H9 (cell line): ENCODE measurements at regions not wholly inside any gene's neighbourhood (a gene's known extent, or its start where the extent isn't known, plus 50 kb on each side); places are given as distances from the start of the nearest gene placed in this dataset.

Experiments used
- DNase-seq: peaks from one replicate; pipeline ENCODE4 v3.0.0-alpha.2; 2017
- H2AFZ ChIP-seq: one replicate; pipeline ENCODE4 v1.6.1; 2013; ENCODE audit warnings: mild to moderate bottlenecking, low read length, control low read depth, moderate library complexity
- H2AK5ac ChIP-seq: 2 replicates; pipeline ENCODE4 v1.6.1; 2013; ENCODE audit warnings: low read length, control low read depth, mixed read lengths; ENCODE audit not compliant: insufficient read length
- H2BK120ac ChIP-seq: one replicate; pipeline ENCODE4 v1.6.1; 2013; ENCODE audit warnings: low read depth, mild to moderate bottlenecking, low read length, control low read depth, inconsistent platforms; ENCODE audit not compliant: poor library complexity, severe bottlenecking
- H2BK12ac ChIP-seq: 2 replicates; pipeline ENCODE4 v1.6.1; 2013; ENCODE audit warnings: low read length, control low read depth, mixed read lengths, low read depth; ENCODE audit not compliant: insufficient read length
- H2BK15ac ChIP-seq: 2 replicates; pipeline ENCODE4 v1.6.1; 2013; ENCODE audit warnings: low read depth, low read length, control low read depth
- H2BK20ac ChIP-seq: one replicate; pipeline ENCODE4 v1.6.1; 2013; ENCODE audit warnings: low read depth, mild to moderate bottlenecking, low read length, control low read depth, inconsistent platforms; ENCODE audit not compliant: poor library complexity, severe bottlenecking
- H2BK5ac ChIP-seq: 2 replicates; pipeline ENCODE4 v1.6.1; 2013; ENCODE audit warnings: low read length, control low read depth, mixed read lengths; ENCODE audit not compliant: insufficient read length
- H3K14ac ChIP-seq: 2 replicates; pipeline ENCODE4 v1.6.1; 2013; ENCODE audit warnings: low read length, control low read depth; ENCODE audit not compliant: insufficient read depth
- H3K18ac ChIP-seq: 2 replicates; pipeline ENCODE4 v1.6.1; 2013; ENCODE audit warnings: low read depth, mild to moderate bottlenecking, mixed read lengths, low read length, control low read depth; ENCODE audit not compliant: insufficient read length
- H3K23ac ChIP-seq: 2 replicates; pipeline ENCODE4 v1.6.1; 2013; ENCODE audit warnings: low read length, control low read depth, mixed read lengths, low read depth; ENCODE audit not compliant: insufficient read length
- H3K23me2 ChIP-seq: 2 replicates; pipeline ENCODE4 v1.6.1; 2013; ENCODE audit warnings: low read depth, mild to moderate bottlenecking, mixed read lengths, low read length, control low read depth; ENCODE audit not compliant: insufficient read length, poor library complexity, severe bottlenecking
- H3K27ac ChIP-seq: 2 replicates; pipeline ENCODE4 v1.5.1; 2013; ENCODE audit warnings: low read length, control low read depth, mixed read lengths, low read depth; ENCODE audit not compliant: insufficient read length
- H3K27me3 ChIP-seq: 2 replicates; pipeline ENCODE4 v1.6.1; 2013; ENCODE audit warnings: low read length, control low read depth, inconsistent platforms; ENCODE audit not compliant: insufficient read depth
- H3K4ac ChIP-seq: 2 replicates; pipeline ENCODE4 v1.6.1; 2013; ENCODE audit warnings: low read depth, mild to moderate bottlenecking, control low read depth, inconsistent platforms, low read length, moderate library complexity
- H3K4me1 ChIP-seq: 2 replicates; pipeline ENCODE4 v1.6.1; 2013; ENCODE audit warnings: low read length, control low read depth, inconsistent platforms; ENCODE audit not compliant: insufficient read depth
- H3K4me2 ChIP-seq: 2 replicates; pipeline ENCODE4 v1.6.1; 2013; ENCODE audit warnings: low read length, control low read depth, mixed read lengths; ENCODE audit not compliant: insufficient read length, insufficient read depth
- H3K56ac ChIP-seq: 2 replicates; pipeline ENCODE4 v1.6.1; 2013; ENCODE audit warnings: low read depth, mild to moderate bottlenecking, mixed read lengths, low read length, control low read depth; ENCODE audit not compliant: insufficient read length
- H3K79me1 ChIP-seq: 2 replicates; pipeline ENCODE4 v1.6.1; 2013; ENCODE audit warnings: low read depth, mild to moderate bottlenecking, moderate library complexity, low read length, control low read depth, inconsistent platforms; ENCODE audit not compliant: insufficient read depth, poor library complexity, severe bottlenecking
- H3K79me2 ChIP-seq: 2 replicates; pipeline ENCODE4 v1.6.1; 2013; ENCODE audit warnings: low read length, control low read depth, inconsistent platforms; ENCODE audit not compliant: insufficient read depth
- H3K9ac ChIP-seq: 2 replicates; pipeline ENCODE4 v1.6.1; 2013; ENCODE audit warnings: low read length, control low read depth, mixed read lengths; ENCODE audit not compliant: insufficient read length; ENCODE audit errors: extremely low read depth
- H3K9me3 ChIP-seq: one replicate; pipeline ENCODE4 v1.6.1; 2013; ENCODE audit warnings: low read depth, low read length, inconsistent platforms; ENCODE audit not compliant: control insufficient read depth
- H3T11ph ChIP-seq: one replicate; pipeline ENCODE4 v1.6.1; 2013; ENCODE audit warnings: mild to moderate bottlenecking, low read length, control low read depth, inconsistent platforms
- H4K20me1 ChIP-seq: one replicate; pipeline ENCODE4 v1.6.1; 2013; ENCODE audit not compliant: control insufficient read depth, insufficient read length, insufficient read depth
- H4K5ac ChIP-seq: 2 replicates; pipeline ENCODE4 v1.6.1; 2013; ENCODE audit warnings: low read depth, mild to moderate bottlenecking, mixed read lengths, low read length, control low read depth; ENCODE audit not compliant: insufficient read length
- H4K8ac ChIP-seq: replicated peaks from 2 replicates; pipeline ENCODE4 v1.6.1; 2013; ENCODE audit warnings: low read length, control low read depth, mixed read lengths, low read depth; ENCODE audit not compliant: insufficient read length
- H4K91ac ChIP-seq: 2 replicates; pipeline ENCODE4 v1.6.1; 2013; ENCODE audit warnings: low read depth, mild to moderate bottlenecking, moderate library complexity, mixed read lengths, low read length, control low read depth; ENCODE audit not compliant: insufficient read length
- H3K27ac Mint-ChIP-seq, 3 experiments: 2 replicates in 2 of 3; 3 replicates in 1 of 3; pipeline ENCODE4 v1.8.0; 2020 to 2021; ENCODE audit warnings: mixed read lengths in 3 of 3, mild to moderate bottlenecking in 1 of 3, moderate library complexity in 1 of 3
- H3K27me3 Mint-ChIP-seq: 2 replicates; pipeline ENCODE4 v1.8.0; 2021; ENCODE audit warnings: low read depth, mild to moderate bottlenecking, moderate library complexity, mixed read lengths
- H3K36me3 Mint-ChIP-seq, 3 experiments: 2 replicates in 2 of 3; 3 replicates in 1 of 3; pipeline ENCODE4 v1.8.0; 2020 to 2021; ENCODE audit warnings: low read depth in 3 of 3, mixed read lengths in 3 of 3; ENCODE audit not compliant: insufficient read depth in 1 of 3
- H3K4me1 Mint-ChIP-seq, 2 experiments: 2 replicates each; pipeline ENCODE4 v1.8.0; 2020; ENCODE audit warnings: mixed read lengths in 2 of 2
- H3K4me3 Mint-ChIP-seq, 2 experiments: 2 replicates in 1 of 2; 3 replicates in 1 of 2; pipeline ENCODE4 v1.8.0; 2020 to 2021; ENCODE audit warnings: mild to moderate bottlenecking in 2 of 2, mixed read lengths in 2 of 2, moderate library complexity in 1 of 2
- H3K9me3 Mint-ChIP-seq, 2 experiments: 2 replicates in 1 of 2; 3 replicates in 1 of 2; pipeline ENCODE4 v1.8.0; 2020; ENCODE audit warnings: mild to moderate bottlenecking in 2 of 2, mixed read lengths in 2 of 2, moderate library complexity in 1 of 2
- CTCF ChIP-seq: fragments of 200-600 bp; sonication (generic); conservative IDR thresholded peaks from 3 replicates; pipeline ENCODE4 v1.8.0; 2021; ENCODE audit warnings: antibody characterized with exemption, mild to moderate bottlenecking
- WGBS: extraction: QIAGEN DNeasy Blood & Tissue Kit; methylation state at CpG from one replicate; pipeline ENCODE4 v1.1.7; 2013; ENCODE audit warnings: missing lambda C conversion rate, low lambda C conversion rate, mixed read lengths; ENCODE audit not compliant: insufficient read length; ENCODE audit errors: extremely low coverage; 5-methylcytosine and 5-hydroxymethylcytosine counted together

- Histone ChIP-seq H3K27ac (no peak overlapping the region), H2BK12ac (no peak overlapping the region), H3K4ac (no peak overlapping the region)
Measured at GRCh38 chr4:96093057-96093456, 253.2 kb downstream of the PDHA2 start.

More at GRCh38 chr4:96093057-96093456, 253.2 kb downstream of the PDHA2 start:
- Histone ChIP-seq H4K8ac (no peak overlapping the region), H3K23me2 (no peaks in the 10 kb centered on the region), H3K14ac (no peak overlapping the region), H3K9ac (no peak overlapping the region), H3K9me3 (no peaks in the 10 kb centered on the region), H3K4me2 (no peak overlapping the region), H3T11ph (no peak overlapping the region), H4K91ac (no peak overlapping the region), H4K5ac (no peak overlapping the region), H3K23ac (no peak overlapping the region), H4K20me1 (no peaks in the 10 kb centered on the region), H3K79me1 (no peaks in the 10 kb centered on the region), H3K18ac (no peak overlapping the region), H2BK5ac (no peak overlapping the region), H2BK120ac (no peak overlapping the region), H2AFZ (no peak overlapping the region), H2BK15ac (no peak overlapping the region), H3K56ac (no peak overlapping the region), H3K79me2 (no peaks in the 10 kb centered on the region), H2BK20ac (no peak overlapping the region), H2AK5ac (no peak overlapping the region), H3K27me3 (no peaks in the 10 kb centered on the region), H3K4me1 (no peaks in the 10 kb centered on the region)
- Mint-ChIP-seq H3K9me3 (peaks cover 0 to 2% of the 10 kb centered on the region in 2 experiments; a peak in 1 of 5 replicates), H3K27ac (no peak overlapping the region), H3K36me3 (peaks cover 0 to 2% (median 0%) of the 10 kb centered on the region in 3 experiments; a peak in 1 of 7 replicates), H3K4me3 (no peak overlapping the region), H3K27me3 (no peaks in the 10 kb centered on the region), H3K4me1 (peaks cover 8 to 10% of the 10 kb centered on the region in 2 experiments)
- WGBS: no CpG with 5 or more reads among the region's 3 CpGs
- no peak for DNase-seq
- TF ChIP-seq CTCF: no peak
